ENCODE measurements at regions not wholly inside any gene's neighbourhood (a gene's known extent, or its start where the extent isn't known, plus 50 kb on each side); places are given as distances from the start of the nearest gene placed in this dataset.

DNA sequence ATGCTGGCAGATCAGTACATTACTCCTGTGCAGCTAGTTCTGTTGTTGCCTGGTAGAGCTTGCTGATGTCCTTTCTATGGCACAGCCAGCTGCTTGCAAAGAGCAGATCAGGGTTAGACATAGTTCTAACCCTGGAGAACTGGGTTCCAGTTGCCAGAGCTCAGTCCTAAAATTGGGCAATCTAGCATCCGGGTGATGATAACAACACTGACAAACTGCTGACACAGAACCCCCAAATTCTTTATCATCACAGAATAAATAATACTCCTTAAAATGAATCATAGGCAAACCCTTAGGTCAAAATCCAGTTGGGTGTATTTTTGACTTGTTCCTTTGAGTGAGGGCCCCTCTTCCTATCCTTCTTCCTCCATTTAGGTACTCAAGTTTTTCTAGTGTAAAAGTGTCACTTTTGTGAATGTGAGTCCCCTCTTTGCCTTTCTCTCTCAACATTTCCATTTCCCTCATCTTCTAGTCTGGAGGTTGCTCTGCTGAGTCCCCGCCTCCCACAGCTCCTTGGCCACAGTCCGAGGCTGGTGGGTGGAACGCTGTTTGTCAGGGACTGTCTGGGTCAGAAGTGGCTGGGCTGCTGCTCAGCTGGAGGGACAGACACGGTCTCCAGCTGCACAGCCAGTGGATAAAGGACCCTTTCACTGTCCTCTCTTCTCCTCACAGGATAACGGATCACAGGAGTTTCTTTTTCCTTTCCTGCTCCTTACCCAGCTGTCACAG is 93.6 kb upstream of the RASGEF1B start:
- Histone ChIP-seq H3K27ac (peak overlapping the region; percentile 69 to 94 (median 83)), H3K9me3 (no peaks in the 10 kb centered on the region), H3K27me3 (no peaks in the 10 kb centered on the region), H3K4me1 (peaks cover 16 to 29% (median 25%) of the 10 kb centered on the region in 4 donors), H3K4me3 (peak overlapping the region; percentile 9 to 31 (median 12)), H3K36me3 (no peaks in the 10 kb centered on the region)
- peak; percentile 81 to 89 for DNase-seq
- TF ChIP-seq EP300 (IDR thresholded peaks at IDR 0.05) (no peak), POLR2A (IDR thresholded peaks at IDR 0.05) (no peak), POLR2AphosphoS5 (IDR thresholded peaks at IDR 0.05) (peak in 2 of 3 donors; percentile 46 to 79)
- TF ChIP-seq, protein P1, sequence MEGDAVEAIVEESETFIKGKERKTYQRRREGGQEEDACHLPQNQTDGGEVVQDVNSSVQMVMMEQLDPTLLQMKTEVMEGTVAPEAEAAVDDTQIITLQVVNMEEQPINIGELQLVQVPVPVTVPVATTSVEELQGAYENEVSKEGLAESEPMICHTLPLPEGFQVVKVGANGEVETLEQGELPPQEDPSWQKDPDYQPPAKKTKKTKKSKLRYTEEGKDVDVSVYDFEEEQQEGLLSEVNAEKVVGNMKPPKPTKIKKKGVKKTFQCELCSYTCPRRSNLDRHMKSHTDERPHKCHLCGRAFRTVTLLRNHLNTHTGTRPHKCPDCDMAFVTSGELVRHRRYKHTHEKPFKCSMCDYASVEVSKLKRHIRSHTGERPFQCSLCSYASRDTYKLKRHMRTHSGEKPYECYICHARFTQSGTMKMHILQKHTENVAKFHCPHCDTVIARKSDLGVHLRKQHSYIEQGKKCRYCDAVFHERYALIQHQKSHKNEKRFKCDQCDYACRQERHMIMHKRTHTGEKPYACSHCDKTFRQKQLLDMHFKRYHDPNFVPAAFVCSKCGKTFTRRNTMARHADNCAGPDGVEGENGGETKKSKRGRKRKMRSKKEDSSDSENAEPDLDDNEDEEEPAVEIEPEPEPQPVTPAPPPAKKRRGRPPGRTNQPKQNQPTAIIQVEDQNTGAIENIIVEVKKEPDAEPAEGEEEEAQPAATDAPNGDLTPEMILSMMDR (IDR thresholded peaks at IDR 0.05) = no peak
- intact Hi-C loops (cut with DNase I; ENCODE audit: low total_unique reads) = no loop called here
- 7 to 32% (median 11%) methylated on average over 6 of the region's 6 CpGs for WGBS, 5 donors

DNA sequence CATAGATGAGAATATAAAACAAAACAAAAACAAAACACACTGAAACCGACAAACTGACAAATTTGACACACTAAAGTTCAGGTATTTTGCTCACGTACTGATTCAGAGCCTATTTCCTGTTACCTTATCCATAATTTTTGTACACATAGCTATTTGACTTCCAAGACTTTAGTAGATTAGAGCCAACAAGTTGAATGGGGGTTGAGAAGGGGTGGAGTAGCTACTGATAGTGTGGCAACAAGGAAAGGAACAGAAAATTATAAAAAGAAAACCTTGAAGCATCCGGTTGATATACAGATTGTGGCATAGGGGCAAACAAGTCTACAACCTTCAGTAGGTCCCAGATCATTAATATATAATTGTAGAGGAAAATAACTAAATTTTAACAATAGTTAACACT is 92.3 kb upstream of the RASGEF1B start:
- no peak for TF ChIP-seq EP300 (IDR thresholded peaks at IDR 0.05)
- peak in 2 of 3 donors; percentile 18 to 78 for TF ChIP-seq POLR2AphosphoS5 (IDR thresholded peaks at IDR 0.05)
- intact Hi-C loops (cut with DNase I; ENCODE audit: low total_unique reads) = no loop called here
- Histone ChIP-seq H3K27ac (peak overlapping the region in 4 of 5 donors; percentile 36 to 88 (median 76)), H3K4me3 (no peak overlapping the region), H3K4me1 (peaks cover 16 to 29% (median 25%) of the 10 kb centered on the region in 4 donors), H3K36me3 (no peaks in the 10 kb centered on the region), H3K9me3 (no peaks in the 10 kb centered on the region), H3K27me3 (no peaks in the 10 kb centered on the region)
- peak in 1 of 2 donors; percentile 74 for DNase-seq
- 26 to 51% (median 44%) methylated on average over 3 of the region's 3 CpGs for WGBS, 5 donors

DNA sequence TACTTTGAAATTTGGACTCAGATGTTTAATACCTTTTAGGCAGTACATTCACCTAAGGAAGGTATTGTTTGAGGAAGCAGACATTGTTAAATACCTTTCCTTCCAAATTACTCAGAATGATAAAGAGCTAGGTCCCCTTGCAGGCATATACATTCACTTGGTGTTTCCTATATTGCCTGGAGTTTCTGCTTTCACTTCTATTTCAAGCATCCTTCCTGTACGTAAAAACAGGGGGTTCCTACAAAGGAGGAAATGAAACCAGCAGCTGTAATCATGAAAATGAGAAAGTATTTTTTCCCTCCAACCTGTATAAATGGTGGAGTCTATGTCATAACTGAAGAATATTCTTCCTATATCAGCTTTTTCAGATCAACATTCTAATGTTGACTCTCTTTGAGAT is 90.4 kb upstream of the RASGEF1B start:
- H3K4me3 ChIP-seq = no peak overlapping the region
- H3K4me1 ChIP-seq = peaks cover 16 to 29% (median 25%) of the 10 kb centered on the region in 4 donors
- H3K9me3 ChIP-seq = no peaks in the 10 kb centered on the region
- DNase-seq = peak in 1 of 2 donors; percentile 57
- no peak for TF ChIP-seq POLR2AphosphoS5 (IDR thresholded peaks at IDR 0.05)
- TF ChIP-seq, protein P1 (IDR thresholded peaks at IDR 0.05) = no peak
- no peak for TF ChIP-seq POLR2A (IDR thresholded peaks at IDR 0.05)
- TF ChIP-seq EP300 (IDR thresholded peaks at IDR 0.05) = no peak
- intact Hi-C loops (cut with DNase I; ENCODE audit: low total_unique reads) = no loop called here
- H3K36me3 ChIP-seq = no peaks in the 10 kb centered on the region
- H3K27me3 ChIP-seq = no peaks in the 10 kb centered on the region
- H3K27ac ChIP-seq = peak overlapping the region in 1 of 5 donors; percentile 30
- WGBS, 5 donors = 48 to 64% (median 61%) methylated on average over 1 of the region's 1 CpG

DNA sequence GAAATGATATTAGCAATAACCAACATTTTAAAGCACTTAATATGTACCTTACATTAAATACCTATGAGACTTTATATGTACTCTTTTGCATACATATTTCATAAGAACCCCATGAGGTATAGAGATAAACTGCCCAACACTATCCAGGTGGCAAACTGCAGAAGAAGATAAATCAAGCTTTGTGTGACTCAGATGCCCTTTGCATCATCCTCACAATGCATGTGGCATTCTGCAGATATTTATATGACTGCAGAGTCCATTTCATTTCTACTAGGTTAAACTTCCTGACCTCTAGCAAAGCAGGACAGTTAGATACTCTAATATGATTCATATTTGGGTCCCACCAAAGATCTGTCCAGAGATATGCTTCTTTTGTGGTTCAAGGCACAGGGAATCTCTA is 85.6 kb upstream of the RASGEF1B start:
- H3K27me3 ChIP-seq = no peaks in the 10 kb centered on the region
- no peak for TF ChIP-seq POLR2AphosphoS5 (IDR thresholded peaks at IDR 0.05)
- TF ChIP-seq POLR2A (IDR thresholded peaks at IDR 0.05) = no peak
- TF ChIP-seq EP300 (IDR thresholded peaks at IDR 0.05) = no peak
- TF ChIP-seq, protein P1 (IDR thresholded peaks at IDR 0.05) = no peak
- H3K36me3 ChIP-seq = no peaks in the 10 kb centered on the region
- no peaks in the 10 kb centered on the region for H3K9me3 ChIP-seq
- H3K27ac ChIP-seq = no peak overlapping the region
- no peak for DNase-seq
- intact Hi-C loops (cut with DNase I; ENCODE audit: low total_unique reads) = no loop called here
- peaks cover 0 to 6% (median 2%) of the 10 kb centered on the region in 4 donors for H3K4me1 ChIP-seq
- H3K4me3 ChIP-seq = no peak overlapping the region

DNA sequence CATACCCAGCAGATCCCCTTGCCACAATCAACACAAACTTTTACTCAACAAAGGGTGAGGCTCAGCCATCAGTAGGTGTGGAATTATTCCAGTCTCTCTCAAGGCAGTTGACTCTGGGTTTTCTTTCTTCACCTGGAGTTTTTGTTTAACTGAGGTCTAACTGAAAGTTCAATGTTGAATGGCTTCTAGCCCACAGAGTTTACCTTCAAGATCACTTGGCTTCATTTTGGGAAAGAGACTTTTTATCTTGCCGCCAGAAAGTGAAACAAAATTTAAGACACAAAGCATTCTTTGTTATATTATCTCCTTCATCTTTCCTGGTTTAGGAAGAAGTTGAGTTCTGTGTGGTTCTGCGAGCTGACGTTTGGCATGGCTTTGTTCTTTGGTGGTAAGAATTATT is 83.8 kb upstream of the RASGEF1B start:
- WGBS, 5 donors = 12 to 27% (median 22%) methylated on average over 3 of the region's 3 CpGs
- DNase-seq = peak in 1 of 2 donors; percentile 36
- Histone ChIP-seq H3K27ac (peak overlapping the region; percentile 4 to 59 (median 17)), H3K27me3 (no peaks in the 10 kb centered on the region), H3K4me1 (peaks cover 0 to 6% (median 2%) of the 10 kb centered on the region in 4 donors), H3K36me3 (no peaks in the 10 kb centered on the region), H3K9me3 (no peaks in the 10 kb centered on the region), H3K4me3 (no peak overlapping the region)
- TF ChIP-seq POLR2AphosphoS5 (IDR thresholded peaks at IDR 0.05) = peak in 2 of 3 donors; percentile 32 to 62
- TF ChIP-seq POLR2A (IDR thresholded peaks at IDR 0.05) = no peak
- intact Hi-C loops (cut with DNase I; ENCODE audit: low total_unique reads) = no loop called here
